GM19035 (cell line): ENCODE measurements at regions not wholly inside any gene's neighbourhood (a gene's known extent, or its start where the extent isn't known, plus 50 kb on each side); places are given as distances from the start of the nearest gene placed in this dataset.
"Not testable (repeated sequence)": the region's sequence is repeated elsewhere in the genome, so short reads cannot be mapped to it uniquely, and the experiment has no call there.

Experiments
- ATAC-seq: cut with Tn5 transposase; IDR thresholded peaks from one replicate; pipeline ENCODE4 v1.9.1; 2021; ENCODE audit not compliant: unreplicated experiment

DNA sequence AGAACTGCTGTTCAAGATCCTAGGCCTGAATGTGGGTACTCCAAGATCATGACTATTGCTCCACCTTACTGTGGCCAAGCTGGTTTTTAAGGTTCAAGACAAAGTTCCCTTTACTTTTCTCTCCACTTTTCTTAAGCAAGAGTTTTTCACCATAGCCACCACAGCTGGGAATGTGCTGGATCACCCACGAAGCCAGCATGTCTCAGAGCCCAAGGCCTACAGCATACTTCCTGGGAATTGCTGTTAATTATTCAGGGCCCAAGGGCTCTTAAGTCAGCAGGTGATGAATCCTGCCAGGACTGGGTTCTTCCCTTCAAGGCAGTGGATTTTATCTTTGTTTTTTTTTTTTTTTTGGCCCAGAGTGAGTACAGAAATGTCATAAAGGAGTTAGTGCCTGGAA, 149.4 kb upstream of the TUSC1 start:
- no peak for ATAC-seq

DNA sequence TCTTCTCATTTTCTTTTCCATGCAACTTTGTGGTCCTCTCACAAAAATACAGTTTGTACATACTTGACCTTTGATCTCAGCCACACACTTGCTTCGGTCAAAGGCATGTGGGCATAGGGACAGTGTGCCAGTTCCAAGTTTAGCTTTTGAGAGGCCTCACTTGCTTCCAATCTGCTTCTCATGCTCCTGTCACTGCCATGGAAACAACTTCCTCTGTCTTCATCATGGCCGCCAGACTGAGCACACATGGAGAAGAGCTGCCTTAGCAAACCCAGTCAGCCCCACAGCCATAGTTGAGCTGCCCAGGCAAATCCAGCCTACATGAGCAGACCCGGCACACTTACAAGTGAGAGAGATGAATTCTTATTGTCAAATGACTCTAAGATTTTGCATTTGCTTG, 138.2 kb upstream of the TUSC1 start:
- ATAC-seq = no peak

DNA sequence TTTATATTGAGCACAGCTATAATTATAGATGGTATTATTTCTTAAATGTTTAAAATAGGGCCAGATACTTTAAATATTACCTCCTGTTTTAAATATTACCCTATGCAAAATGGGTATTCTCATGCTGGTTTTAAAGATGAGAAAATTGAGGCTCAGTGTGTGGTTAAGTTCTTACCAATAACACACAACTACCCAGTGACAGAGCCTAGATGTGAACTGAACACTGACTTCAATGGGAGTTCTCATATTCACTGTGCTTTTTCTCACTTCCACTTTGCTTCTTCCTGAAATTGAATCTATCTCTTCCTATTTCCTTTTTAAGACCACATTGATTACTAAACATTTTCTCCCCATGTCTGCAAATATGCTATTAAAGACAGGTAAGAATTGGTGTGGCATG, 135.8 kb upstream of the TUSC1 start:
- ATAC-seq = no peak

DNA sequence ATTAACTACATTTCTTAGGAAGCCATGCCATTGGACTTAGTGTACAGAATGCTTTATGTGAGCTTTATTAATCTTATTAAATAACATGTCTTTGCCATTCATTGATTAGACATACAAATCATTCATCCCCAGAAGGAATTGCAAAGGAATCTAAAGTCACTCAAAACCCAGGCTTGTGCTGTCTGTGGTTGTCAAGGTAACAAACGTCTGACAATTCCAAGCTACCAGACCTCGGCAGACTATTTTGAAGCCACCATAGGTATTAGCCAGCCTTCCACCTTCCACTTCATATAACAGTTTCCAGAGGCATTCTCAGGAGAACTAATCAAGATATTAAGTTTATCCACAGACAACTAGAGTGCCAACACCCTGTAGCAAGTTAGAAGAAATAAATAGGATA, 135.2 kb upstream of the TUSC1 start:
- no peak for ATAC-seq

DNA sequence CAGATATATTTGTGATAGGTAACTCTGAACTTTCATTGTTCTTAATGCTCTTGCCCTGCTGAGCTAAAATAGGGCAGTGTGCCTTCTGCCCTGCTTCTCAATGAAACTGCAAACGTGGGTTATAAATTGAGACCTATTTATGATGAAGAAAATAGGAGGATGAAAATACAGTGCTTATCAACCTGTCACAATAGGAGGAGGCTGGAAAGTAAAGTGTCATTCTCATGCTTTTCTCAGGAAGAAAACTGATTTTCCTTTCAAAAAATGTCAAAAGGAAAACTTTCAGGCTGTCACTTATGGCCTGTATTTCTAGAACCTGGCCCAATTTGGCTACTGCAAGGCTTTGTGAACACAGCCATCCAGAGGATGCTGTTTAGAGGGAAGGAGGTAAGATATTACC, 130.3 kb upstream of the TUSC1 start:
- ATAC-seq = no peak

DNA sequence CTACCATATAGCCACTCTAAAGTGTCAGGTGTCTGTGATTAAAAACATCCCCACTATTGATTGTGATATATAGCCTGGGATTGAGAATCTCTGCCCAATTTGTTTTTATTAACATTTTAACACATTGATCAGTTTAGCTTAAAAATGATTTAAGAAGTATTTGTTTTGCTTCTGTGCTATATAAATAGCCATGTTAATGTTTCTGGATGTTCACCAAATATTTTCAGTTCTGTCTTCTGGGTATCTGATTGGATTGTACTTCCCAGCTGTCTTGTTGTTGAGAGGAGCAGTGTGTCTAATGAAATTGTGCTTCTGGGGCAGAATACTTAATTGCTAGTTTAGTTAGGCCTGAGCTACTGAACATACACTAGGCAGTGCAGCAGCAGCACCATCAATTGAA, 126.6 kb upstream of the TUSC1 start:
- no peak for ATAC-seq

DNA sequence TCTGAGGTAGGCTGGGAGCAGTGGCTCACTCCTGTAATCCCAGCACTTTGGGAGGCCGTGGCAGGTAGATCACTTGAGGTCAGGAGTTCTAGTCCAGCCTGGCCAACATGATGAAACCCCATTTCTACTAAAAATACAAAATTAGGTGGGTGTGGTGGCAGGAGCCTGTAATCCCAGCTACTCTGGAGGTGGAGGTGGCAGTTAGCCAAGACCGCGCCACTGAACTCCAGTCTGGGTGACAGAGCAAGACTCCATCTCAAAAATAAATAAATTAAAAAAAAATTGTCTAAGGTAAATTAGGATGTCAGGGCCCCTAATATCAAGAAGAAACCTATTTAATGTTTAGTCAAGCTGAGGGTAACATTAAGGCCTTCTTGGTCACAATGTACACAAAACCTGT, 123.7 kb upstream of the TUSC1 start:
- ATAC-seq = not testable (repeated sequence)

DNA sequence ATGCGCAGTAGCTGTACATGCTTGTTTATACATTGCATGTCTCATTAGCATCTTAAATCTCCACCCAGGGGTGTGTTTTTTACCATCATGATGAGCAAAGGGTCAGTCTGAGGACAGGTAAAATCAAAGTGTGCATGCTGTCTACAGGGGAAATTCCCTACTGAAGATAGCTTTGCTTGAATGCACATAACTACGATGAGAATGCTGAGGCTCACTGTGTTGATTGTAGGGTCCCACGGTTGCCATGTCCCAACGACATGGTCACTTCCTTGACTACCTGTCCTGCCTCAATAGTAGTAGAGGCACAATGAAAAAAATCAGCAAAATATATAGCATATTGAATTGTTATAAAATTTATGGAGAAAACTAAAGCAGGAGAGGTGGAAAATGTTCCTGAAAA, 95.6 kb upstream of the TUSC1 start:
- ATAC-seq = no peak

DNA sequence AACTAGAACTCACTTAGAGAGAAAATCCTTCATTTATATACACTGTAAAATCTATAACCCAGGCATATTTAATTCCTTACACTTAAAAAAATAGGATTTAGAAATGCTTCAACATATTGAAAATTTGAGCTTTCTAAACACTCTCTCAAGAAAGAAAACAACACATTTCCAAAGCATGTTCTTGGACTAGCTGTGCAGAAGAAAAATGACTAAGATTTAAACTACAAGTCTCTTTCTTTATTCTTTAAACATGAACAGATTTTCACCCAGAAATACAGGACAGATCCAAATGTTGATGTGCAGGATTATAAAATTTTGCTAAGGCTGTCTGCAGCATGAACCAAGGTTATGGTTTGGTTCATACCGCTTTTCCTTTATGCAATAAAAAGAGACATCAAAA, 77.7 kb upstream of the TUSC1 start:
- no peak for ATAC-seq

DNA sequence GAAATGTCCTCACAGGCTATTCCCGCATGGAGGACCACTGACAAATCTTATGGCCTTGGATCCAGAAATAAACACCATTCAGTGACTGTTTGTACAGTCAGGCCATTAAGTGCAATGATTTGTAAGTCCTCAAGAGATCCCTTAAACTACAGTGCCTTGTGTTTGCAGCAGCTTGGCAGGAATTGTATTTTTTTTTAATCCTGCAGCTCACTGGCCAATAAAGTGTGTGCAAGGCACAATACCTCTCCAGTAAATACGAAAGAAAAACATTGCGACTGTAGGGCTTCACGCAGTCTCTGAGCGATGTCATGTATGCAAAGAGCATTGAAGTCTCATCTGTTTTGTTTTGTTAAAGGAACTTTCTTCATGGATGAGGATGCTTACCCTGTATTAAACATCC, 74.2 kb upstream of the TUSC1 start:
- ATAC-seq = no peak

DNA sequence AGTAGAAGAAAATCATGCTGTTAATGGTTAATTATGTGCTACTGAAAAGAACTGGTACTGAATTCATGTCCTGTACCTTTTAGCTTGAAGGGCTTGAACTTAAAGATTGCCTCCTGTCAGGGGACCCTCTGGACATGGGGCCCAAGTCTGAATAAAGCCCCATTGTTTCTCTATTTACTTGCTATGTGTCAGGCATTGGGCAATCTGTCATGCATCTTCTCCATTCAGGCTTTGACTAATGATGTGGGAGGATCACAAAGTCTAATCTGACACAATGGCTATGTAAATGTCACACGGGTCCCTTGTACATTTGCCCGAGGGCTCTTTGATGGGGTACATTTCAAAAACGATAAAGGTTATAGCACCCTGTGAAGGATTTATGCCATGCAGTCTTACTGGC, 64.0 kb upstream of the TUSC1 start:
- no peak for ATAC-seq

DNA sequence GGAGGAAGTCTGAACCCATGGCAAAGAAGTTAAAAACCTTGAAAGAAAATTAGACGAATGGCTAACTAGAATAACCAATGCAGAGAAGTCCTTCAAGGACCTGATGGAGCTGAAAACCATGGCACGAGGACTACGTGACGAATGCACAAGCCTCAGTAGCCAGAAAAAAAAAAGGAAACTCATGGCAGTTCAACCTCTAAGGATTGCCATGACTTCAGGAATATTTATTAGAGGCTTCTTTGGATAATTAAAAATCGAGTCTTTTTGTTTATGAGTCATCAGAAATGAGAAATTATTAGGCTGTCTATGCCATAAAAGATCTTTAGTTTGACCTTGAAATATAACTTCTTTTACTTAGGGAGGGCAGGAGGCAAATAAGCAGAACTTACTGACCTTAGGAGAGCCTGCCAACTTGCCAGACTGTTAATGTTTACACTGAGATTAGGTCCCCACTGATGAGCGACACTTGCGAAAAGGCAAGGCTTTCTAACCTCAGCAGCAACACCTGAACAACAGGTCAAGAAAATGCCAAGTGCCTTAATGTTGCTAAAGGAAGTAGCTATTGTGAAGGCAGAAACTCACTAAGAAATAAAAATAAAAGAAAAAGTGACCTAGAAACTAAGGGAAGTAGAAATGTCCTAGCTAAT, 55.2 kb upstream of the TUSC1 start:
- ATAC-seq = no peak

DNA sequence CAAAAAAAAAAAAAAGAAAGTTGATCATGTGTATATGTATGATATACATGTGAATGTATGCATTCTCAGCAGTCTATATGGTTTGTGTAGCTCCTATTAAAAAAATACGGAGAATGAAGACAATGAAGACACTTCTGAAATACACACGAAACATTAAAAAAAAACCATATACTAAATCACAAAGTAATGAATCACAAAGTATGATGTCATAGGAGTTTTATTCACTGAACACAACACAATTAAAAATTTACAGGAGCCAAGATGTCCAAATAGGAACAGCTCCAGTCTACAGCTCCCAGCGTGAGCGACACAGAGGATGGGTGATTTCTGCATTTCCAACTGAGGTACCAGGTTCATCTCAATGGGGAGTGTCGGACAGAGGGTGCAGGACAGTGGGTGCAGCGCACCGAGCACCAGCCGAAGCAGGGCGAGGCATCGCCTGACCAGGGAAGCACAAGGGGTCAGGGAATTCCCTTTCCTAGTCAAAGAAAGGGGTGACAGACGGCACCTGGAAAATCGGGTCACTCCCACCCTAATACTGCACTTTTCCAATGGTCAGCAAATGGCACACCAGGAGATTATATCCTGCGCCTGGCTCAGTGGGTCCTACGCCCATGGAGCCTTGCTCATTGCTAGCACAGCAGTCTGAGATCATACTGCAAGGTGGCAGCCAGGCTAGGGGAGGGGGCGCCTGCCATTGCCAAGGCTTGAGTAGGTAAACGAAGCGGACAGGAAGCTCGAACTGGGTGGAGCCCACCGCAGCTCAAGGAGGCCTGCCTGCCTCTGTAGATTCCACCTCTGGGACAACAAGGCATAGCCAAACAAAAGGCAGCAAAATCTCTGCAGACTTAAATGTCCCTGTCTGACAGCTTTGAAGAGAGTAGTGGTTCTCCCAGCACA, 53.9 kb upstream of the TUSC1 start:
- ATAC-seq = not testable (repeated sequence)
